ENCODE measurements at regions not wholly inside any gene's neighbourhood (a gene's known extent, or its start where the extent isn't known, plus 50 kb on each side); places are given as distances from the start of the nearest gene placed in this dataset.
"Not testable (repeated sequence)": the region's sequence is repeated elsewhere in the genome, so short reads cannot be mapped to it uniquely, and the experiment has no call there.

DNA sequence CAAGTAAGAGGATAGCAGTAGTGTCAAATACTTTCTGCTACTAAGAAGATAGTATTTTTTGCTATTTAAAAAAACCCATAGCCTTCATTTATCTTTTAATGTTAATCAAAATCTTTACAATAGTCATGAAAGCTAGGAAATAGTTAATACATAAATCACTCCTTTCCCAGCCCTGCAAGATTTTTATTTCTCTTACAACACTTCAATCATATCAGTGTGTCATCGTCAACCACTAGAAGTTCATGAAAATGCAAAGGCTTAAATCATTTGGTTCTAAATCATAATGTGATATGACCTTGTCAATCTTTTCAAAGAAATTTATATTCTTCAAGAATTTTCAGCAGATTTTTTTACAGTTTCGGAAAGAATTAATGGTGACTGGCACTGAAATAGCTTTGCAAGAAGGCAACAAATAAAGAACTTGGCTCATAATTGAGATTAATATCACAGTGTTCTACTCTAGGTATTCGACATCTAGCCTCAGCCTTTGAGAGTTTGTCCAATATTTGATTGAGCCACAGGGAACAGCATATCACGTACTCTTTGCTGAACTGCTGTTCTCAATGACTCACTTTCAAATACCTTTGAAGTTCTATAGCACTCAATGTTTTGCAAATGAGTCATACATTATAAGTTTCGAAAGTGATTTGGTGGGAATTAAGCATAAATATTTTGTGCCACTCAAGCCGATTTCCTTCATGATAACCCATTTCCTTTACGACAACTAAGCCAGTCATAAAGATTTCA, 384.0 kb upstream of the FOXG1 start:
- ATAC-seq = peak; percentile 92

DNA sequence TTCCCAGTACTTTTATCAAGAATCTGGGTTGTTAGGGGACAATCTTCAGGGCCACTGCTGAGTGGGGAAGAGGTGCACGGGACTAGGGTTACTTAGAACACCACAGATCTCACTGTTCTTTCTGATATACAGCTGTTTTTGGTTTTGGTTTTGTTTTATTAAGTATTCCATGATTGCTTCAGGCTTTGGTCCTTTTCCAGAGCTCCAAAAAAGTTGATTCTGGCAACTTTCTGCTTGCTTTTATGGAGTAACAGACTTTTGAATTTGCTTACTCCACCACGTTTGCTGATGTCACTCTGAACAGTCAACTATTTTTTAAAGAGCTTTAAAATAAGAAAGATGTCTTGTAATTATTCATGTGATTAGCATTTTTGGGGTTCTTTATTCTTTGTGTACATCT, 368.1 kb upstream of the FOXG1 start:
- ATAC-seq = no peak

DNA sequence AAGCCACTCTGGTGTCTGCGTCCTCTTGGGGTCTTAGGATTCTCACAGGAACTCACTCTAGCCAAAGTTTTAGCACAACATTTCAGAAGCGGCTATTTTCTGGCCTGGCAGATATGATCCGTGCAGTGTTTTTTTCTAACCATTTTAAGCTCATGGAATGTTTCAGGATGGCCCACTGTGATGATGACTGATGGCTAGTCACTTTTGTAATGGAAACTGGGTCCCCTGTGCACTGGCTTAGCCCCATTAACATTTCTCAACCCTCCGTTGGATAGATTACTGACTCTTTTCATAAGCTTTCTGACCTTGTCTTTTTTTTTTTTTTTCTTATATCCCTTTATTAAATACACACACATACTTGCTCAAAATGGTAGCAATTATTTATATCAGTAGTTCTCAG, 364.9 kb upstream of the FOXG1 start:
- not testable (repeated sequence) for ATAC-seq

DNA sequence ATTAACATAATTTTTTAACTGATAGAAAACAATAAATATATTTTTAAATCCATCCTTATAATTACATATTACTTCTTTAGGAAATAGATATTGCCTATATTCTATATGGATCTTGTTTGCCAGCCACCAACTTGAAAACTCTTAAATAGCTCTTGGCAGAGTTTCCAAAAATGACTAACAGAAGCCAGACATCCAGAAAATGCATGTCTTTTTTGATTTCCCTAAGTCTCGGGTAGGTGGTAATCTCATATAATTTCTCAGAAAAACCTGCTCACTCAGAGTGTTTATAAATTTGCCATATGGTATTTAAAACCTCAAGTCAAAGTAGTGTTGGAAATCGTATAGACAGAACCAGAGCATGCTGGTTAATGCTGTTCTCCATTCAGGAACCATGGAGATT, 360.4 kb upstream of the FOXG1 start:
- ATAC-seq = no peak

DNA sequence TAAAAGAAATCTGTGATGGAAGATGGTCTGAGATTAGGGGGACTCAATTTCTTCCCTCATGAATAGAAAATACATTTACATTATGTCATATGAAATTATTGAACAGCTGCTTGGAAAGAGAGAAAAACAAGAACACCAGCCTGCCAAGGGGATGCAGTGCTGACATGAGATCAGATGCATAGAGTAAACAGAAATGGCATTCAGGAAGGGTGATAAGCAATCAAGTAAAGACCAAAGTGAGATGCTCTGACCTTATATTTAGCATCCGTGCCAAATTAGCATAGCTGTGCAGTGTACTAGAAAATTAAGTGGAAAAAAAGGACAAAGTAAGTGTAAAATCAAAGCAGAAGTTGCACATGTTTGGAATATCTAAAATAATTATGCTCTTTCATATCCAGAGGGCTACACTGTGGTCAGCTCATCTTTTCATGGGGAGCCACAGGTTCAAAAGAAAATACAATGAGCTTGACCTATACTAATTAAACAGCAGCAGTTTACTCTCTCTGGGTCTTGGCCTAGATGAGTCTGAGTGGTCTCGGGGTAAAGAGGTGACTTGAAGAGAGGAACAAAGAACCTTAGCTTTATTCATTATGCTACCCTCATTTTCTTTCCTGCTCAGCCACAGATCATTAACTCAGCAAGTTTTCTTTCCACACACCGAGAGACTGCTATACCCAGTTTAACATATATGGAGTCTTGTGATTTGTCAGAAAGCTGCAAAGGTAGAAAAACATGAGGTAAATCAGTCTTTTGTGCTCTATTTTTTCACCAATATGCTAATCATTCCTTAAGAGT, 359.4 kb upstream of the FOXG1 start:
- ATAC-seq = no peak

DNA sequence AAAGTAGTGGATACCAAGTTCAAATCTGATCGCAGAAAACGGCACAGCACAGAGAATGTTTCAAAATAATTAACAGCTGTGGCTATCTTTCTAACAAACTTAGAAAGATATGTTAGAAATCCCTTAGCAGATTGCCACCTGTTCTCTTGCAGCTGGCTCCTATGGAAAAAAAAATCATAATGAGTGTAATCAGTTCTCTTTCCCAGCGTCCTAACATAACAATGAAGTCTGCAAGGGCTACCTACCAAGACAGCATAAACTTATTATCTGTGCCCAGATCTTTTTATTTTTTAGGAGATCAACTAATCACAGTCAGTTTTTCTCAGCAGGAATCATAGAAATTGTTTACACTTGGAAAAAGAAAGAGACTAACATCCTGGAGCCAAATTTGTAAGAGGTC, 358.6 kb upstream of the FOXG1 start:
- ATAC-seq = no peak

DNA sequence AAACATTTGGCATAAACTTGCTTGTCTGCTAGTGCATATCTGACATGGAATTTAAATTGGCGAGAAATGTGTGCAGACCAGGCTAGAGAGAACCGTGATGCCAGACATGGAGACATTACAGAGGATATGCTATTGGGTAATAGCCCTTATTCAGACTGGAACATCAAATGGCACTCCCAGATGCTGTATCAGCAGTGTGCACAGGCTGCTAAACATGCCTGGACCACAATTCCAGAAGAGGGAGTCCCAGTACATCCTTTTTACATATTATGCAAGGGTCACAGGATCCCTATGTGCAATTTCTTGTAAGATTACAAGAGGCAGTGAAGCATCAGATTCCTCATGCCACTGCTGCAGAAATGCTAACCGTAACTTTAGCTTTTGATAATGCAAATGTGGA, 354.5 kb upstream of the FOXG1 start:
- no peak for ATAC-seq

DNA sequence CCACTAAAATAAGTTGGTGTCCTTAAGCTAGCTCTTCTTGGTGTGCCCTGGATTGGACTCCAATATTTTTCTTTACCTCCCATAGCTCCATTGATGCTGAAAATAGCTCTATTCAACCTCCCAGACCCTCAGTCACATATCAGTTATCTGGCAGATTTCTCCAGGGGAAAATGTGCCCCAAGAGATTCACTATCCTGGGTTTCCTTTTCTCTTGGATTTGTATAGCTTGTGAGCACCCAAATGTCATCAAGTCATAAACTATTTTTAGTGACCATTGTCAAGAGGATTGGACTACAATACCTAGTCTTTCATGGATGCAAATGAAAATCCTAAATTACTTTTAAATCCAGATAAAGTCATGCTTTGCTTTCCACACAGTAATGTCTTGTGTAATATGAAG, 339.6 kb upstream of the FOXG1 start:
- ATAC-seq = no peak

DNA sequence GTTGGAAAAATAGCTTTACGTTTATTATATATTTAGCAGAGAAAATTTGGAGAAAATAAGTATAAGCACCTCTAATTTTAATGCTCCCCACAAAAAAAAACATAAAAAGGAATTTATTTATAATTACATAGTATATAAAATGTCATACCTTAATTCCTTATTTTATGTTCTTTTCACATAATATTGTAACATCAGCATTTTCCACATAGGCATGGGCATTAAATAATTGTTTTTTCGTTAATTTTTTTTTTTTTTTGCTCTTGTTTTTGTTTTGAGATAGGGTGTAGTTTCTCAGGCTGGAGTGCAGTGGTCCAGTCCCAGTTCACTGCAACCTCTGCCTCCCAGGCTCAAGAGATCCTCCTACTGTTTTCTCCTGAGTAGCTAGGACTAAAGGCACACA, 329.8 kb upstream of the FOXG1 start:
- no peak for ATAC-seq

DNA sequence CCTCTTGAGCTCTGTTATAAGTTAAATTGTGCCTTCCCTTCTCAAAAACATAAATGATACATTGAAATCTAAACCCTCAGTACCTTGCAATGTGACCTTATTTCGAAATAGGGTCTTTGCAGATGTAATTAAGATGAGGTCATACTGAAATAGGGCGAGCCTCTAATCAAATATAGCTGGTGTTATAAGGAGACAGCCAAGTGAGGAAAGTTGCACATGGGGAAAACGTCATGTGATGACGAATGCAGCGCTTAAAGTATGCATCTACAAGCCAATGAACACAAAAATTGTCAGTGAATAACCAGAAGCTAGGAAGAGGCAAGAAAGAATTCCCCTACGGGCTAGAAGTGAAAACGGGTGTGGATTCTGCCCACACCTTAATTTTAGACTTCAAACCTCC, 305.2 kb upstream of the FOXG1 start:
- no peak for ATAC-seq

DNA sequence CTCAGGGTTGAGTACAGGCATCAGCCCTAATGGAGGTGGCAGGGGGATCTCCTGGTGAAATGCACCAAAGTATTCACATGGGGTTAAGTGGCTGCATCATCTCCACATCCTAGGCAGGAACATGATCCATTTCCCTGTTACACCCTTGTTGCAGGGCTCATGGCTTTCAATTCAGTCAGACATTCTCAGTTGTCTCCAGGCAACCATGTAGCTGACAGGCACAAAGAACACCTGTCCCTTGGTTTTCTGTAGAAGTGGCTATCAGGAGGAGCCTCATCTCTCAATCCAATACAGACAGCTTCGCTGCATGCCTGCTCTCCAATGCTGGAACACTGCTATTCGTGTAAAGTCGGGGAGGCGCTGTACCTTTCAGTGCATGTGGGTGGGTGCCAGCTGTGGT, 299.0 kb upstream of the FOXG1 start:
- no peak for ATAC-seq

DNA sequence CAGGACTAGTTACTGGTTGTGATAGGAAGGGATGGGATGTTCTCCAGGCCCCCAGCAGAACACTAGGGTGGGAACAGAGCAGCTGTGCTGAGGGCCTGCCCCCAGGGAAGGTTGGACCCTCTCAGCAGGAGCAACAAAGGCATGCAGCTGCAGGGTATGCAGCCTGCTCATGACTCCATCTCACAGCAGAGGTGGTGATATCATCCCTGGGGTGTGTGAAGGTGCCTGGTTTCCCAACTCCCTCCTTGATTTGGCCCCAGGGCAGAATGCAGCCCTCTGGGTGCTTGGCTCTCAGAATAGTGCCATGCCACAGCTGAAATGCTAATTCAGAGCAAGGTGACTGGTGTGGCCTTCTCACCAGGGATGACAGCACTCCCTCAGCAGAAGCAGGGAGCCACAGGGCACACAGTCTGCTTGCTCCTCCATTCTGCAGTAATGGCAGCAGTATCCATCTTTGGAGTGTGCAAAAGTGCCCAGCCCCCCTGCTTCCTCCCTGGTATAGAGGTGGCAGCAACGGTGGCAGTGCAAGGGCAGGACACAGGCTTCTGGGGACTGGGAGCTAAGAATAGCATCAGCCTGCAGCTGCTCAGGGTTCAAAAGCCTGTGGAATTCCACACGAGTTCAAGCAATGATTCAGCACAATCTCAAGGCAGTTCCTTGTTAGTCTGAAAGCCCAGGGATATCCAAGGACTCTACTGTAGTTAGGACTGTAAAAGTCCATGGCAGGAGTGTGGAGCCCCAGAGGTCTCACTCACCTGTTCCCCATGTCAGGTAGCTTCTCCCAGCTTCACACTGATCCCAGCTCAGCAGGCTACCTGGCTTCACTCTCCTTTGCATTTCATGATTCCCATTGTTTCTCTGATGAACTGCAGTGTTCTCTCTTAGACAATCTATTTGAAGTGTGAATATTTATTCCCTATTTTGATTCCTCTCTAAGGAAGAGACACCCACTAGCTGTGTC, 298.1 kb upstream of the FOXG1 start:
- ATAC-seq = no peak

DNA sequence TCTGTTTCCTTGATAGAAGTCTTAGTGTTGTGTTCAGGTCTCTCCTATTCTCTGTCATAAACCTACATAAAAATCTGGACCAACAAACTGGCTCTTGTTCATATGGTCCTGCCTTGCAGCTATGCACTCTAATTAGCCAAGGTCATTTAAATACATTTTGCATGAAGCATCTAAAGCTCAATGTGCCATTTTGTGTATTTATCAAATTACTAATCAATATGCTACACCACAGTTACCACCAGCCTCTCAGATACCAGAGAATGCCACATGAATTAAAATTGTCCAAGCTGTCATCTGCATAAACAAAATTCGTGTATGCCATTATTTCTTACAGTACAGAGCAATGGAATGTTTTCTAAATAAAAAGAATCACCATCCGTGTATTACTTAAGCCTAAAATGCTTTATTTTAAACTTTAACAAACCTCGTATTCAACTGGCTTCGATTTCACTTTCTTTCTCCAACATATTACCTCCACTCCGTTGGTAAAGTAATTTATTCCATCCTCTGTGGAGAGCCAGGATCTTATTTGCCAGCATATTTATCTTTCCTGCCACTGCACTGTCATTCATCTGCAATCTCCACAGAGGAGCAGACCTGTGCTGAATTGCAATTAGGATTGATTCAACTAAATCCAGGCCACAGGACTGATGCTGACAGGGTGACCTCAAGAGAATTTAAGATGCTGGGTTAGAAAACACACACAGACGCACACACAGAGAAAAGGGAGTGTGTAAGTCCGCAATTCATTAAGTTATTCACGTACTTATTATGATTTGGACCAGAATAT, 284.1 kb upstream of the FOXG1 start:
- ATAC-seq = no peak

DNA sequence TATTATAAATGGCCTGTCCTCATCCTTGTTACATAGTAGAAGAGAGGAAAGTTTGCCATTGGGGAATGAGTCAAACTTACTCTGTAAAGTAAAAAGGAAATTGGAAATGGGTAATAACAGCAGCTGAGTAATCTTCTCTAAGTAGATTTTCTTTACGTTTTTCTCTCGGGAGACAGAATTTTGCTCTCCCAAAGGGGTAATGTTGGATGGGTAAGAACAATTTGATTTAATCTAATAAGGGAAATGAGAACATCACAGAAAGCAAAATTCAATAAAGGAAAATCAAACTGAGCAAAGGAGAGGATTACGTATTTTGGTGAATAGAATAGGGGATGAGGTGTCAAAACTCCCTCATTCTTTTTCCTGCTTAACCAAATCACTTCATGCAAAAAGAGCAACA, 283.1 kb upstream of the FOXG1 start:
- no peak for ATAC-seq

DNA sequence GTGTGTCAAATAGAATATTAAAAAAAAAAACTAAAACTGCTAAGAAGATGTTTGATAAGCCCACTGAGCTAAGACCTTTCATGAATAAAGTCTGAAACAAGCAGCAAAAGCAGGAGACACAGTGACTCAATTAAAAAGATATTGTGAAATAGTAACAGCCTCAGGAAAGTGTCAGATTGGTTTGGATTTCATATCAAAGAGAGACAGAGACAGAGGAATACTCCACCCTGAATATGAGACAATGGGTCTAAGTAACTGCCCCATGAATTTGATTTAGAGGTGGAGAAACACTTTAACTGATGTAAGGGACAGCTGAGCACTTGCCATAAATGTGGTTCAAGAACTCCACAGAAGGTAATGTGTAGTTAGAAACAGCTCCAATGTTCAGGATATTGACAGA, 277.9 kb upstream of the FOXG1 start:
- peak; percentile 57 for ATAC-seq

DNA sequence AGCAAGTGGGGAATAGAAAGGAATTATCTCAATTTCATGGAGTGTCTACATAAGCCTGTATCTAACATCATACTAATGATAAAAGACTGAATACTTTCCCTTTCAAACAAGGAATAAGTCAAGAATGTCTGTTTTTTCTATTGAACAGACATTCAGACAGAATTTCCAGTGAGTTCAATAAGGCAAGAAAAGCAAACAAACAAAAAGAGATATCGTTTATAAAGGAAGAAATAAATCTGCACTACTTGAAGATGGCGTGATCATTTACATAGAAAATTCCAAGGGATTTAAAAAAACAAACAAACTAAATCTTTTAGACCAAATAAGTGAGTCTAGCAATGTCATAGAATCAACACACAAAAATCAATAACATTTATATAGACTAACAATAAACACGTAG, 273.1 kb upstream of the FOXG1 start:
- ATAC-seq = no peak

DNA sequence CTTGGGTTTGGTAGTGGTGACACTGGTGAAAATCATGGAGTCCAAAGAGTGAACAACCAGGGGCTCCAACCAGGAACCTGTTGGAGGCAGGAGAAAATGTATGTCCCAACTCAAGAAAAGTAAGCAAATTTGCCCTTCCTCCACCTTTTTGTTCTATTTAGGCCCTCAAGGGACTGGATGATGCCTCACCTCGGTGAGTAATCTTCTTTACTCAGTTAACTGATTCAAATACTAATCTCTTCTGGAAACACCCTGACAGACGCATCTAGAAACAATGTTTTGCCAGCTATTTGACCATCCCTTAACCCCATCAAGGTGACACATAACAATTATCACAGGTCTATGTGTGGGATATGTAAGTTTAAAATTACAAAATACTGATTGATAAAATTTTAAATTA, 272.4 kb upstream of the FOXG1 start:
- ATAC-seq = peak; percentile 99

DNA sequence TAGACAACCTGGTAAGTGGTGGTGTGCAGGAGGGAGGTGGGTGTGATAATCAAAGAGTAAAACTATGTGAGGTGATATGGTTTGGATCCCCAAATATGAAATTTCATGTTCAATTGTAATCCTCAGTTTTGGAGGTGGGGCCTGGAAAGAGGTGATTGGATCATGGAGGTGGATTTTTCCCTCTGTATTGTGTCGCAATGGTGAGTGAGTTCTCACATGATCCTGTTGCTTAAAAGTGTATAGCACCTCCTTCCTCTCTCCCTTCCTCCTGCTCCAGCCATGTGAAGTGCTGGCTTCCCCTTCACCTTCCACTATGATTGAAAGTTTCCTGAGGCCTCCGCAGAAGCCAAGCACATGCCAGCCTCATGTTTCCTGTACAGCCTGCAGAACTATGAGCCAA, 270.2 kb upstream of the FOXG1 start:
- ATAC-seq = no peak

DNA sequence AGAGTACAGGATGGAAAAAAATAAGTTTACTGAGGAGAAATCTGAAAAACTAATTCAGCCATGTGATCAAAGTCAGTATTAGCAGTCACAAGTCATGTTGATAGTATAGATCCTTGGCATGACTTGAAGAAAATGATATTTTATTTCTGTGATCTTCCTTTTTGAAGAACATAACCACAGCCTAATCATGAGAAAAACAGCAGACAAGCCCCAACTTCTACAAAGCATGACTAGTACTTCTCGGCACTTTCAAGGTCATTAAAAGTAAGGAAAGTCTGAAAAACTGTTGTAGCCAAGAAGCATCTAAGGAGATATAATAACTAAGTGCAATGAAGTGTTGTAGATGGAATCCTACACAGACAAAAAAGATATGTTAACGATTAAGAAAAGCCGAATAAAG, 264.1 kb upstream of the FOXG1 start:
- no peak for ATAC-seq

DNA sequence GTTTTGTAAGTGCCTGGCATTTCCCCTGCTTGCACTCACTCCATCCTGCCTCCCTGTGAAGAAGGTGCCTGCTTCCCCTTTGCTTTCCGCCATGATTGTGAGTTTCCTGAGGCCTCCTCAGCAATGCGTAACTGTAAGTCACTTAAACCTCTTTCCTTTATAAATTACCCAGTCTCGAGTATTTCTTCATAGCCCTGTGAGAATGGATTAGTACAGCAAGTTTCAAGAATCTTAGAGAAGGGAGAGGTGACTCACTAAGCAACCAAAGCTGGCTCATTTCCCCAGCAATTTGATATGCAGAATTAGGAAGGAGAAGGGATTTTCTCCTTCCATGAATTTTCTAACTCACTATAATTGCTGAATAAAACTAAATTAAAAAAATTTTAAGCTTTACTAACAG, 251.0 kb upstream of the FOXG1 start:
- peak; percentile 87 for ATAC-seq

DNA sequence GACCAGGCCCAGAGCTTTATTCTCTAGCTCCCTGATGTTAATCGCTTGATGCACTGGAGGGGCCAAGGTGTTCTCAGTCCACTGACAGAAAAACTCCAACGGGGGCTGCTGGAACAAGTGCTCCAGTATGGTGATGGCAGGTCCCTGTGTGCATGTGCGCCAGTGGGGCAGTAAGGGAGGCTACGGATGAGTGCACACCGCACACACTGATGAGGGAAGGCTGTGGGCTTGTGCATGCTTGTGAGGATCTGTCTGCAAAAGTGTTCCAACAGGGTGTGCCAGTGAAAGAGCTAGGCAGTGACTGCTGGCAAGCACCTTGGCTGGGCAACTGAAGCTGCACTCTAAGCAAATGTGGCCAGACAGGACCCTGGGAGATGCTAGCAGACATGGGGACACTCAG, 229.7 kb upstream of the FOXG1 start:
- ATAC-seq = peak; percentile 86

DNA sequence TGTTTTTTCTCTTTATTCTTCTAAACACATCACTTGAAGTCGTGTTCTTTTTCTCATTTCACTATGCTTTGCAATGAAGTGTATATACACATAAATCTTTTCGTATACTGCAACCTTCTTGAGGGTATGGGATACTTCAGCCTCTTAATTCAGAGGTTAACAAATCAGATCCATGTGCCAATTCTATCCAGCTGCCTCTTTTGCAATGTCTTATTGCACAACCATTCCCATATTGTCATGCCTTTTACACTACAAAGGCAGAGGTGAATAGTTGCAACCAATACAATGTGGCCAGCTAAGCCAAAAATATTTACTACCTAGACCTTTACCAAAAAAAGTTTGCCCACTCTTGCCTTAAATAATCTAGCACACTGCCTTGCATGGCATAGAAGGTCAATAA, 224.5 kb upstream of the FOXG1 start:
- peak; percentile 39 for ATAC-seq

Measured in esophagus mucosa (tissue), 1 donor.